Fibroblast of the conjunctiva (primary cell): ENCODE measurements at regions not wholly inside any gene's neighbourhood (a gene's known extent, or its start where the extent isn't known, plus 50 kb on each side); places are given as distances from the start of the nearest gene placed in this dataset.

Experiments used
- DNase-seq: peaks from one replicate; pipeline ENCODE4 v3.0.0-alpha.2; 2010; ENCODE audit warnings: low read depth

GRCh38 chr7:115707258-115708012 is 323.1 kb downstream of the TFEC start:
- DNase-seq, result peak; percentile 1

- DNase-seq, result no peak
Observed at GRCh38 chr7:115704884-115705283, 325.7 kb downstream of the TFEC start.

- no peak for DNase-seq
Observed at GRCh38 chr7:115701141-115701540, 329.4 kb downstream of the TFEC start.

- no peak for DNase-seq
Observed at GRCh38 chr7:115694424-115694823, 336.1 kb downstream of the TFEC start.

- DNase-seq, result no peak
Observed at GRCh38 chr7:115693779-115694178, 336.8 kb downstream of the TFEC start.

GRCh38 chr7:115689941-115690340 is 340.6 kb downstream of the TFEC start:
- DNase-seq, result peak; percentile 44

GRCh38 chr7:115683093-115683492 is 347.5 kb downstream of the TFEC start:
- DNase-seq, result no peak

GRCh38 chr7:115682507-115682906 is 348.1 kb downstream of the TFEC start:
- no peak for DNase-seq

- DNase-seq, result no peak
Observed at GRCh38 chr7:115680921-115681320, 349.6 kb downstream of the TFEC start.

GRCh38 chr7:115679976-115680375 is 350.6 kb downstream of the TFEC start:
- DNase-seq, result peak; percentile 61

- no peak for DNase-seq
Observed at GRCh38 chr7:115679423-115679822, 351.1 kb downstream of the TFEC start.

- DNase-seq, result peak; percentile 53
Observed at GRCh38 chr7:115678086-115678982, 352.2 kb downstream of the TFEC start.

GRCh38 chr7:115676707-115677106 is 353.9 kb downstream of the TFEC start:
- DNase-seq, result no peak

GRCh38 chr7:115676080-115676479 is 354.5 kb downstream of the TFEC start:
- DNase-seq, result peak; percentile 50

- no peak for DNase-seq
Observed at GRCh38 chr7:115674467-115675024, 356.0 kb downstream of the TFEC start.

GRCh38 chr7:115672024-115672423 is 358.5 kb downstream of the TFEC start:
- no peak for DNase-seq

- DNase-seq, result no peak
Observed at GRCh38 chr7:115662676-115663075, 367.9 kb downstream of the TFEC start.

- no peak for DNase-seq
Observed at GRCh38 chr7:115662120-115662519, 368.4 kb downstream of the TFEC start.

- no peak for DNase-seq
Observed at GRCh38 chr7:115658223-115658622, 372.3 kb downstream of the TFEC start.

- DNase-seq, result no peak
Observed at GRCh38 chr7:115654384-115655214, 376.0 kb downstream of the TFEC start.

- no peak for DNase-seq
Observed at GRCh38 chr7:115649429-115649828, 381.1 kb downstream of the TFEC start.

GRCh38 chr7:115647712-115648111 is 382.9 kb downstream of the TFEC start:
- DNase-seq, result no peak
